Activated T-helper 9 cell treated with anti-CD3 and anti-CD28 coated beads, Interleukin-2, amount 50 U/mL, for 16 hours (primary cell): ENCODE measurements at regions not wholly inside any gene's neighbourhood (a gene's known extent, or its start where the extent isn't known, plus 50 kb on each side); places are given as distances from the start of the nearest gene placed in this dataset.

Experiments used
- DNase-seq: peaks from one replicate; pipeline ENCODE4 v3.0.0-alpha.2; 2020; ENCODE audit warnings: low read depth

GRCh38 chr1:172980971-172981370 is 69.8 kb downstream of the TNFSF18 start:
- no peak for DNase-seq
